Panc1 (cell line): ENCODE measurements at regions not wholly inside any gene's neighbourhood (a gene's known extent, or its start where the extent isn't known, plus 50 kb on each side); places are given as distances from the start of the nearest gene placed in this dataset.

Experiments used
- ATAC-seq: fragments of 200-7000 bp; cut with Tn5 transposase; 2 replicates; pipeline ENCODE4 v1.9.1; 2020; ENCODE audit warnings: mild to moderate bottlenecking, moderate library complexity
- BruUV-seq: library from RNA; stranded (reverse); fragments of 400-500 nt; replicated peaks from 2 replicates; lab custom pipeline; 2021; lab: Mats Ljungman, UMichigan
- CTCF ChIA-PET: fragments of 300-600 bp; sonication (Branson Sonifier 250); formaldehyde crosslinking; loops from one replicate; lab custom pipeline; 2022; ENCODE audit warnings: antibody characterized with exemption; lab: Charles Lee
- POLR2A ChIA-PET: fragments of 300-600 bp; sonication (Branson Sonifier 250); formaldehyde crosslinking; loops from one replicate; lab custom pipeline; 2022; ENCODE audit warnings: antibody characterized with exemption; lab: Charles Lee
- DNase-seq: peaks from one replicate; pipeline ENCODE4 v3.0.0-alpha.2; 2010; ENCODE audit warnings: low read depth, low spot score
- H3K27ac ChIP-seq: 2 replicates; pipeline ENCODE4 v1.5.1; 2011; ENCODE audit warnings: mild to moderate bottlenecking, low read length, inconsistent platforms
- H3K27me3 ChIP-seq: fragments of 200-500 bp; sonication (Bioruptor generic); 2 replicates; pipeline ENCODE4 v1.6.0; 2014; ENCODE audit warnings: low read length, inconsistent platforms; ENCODE audit not compliant: control insufficient read depth, insufficient read depth
- H3K36me3 ChIP-seq: fragments of 200-500 bp; sonication (Bioruptor generic); 2 replicates; pipeline ENCODE4 v1.5.1; 2014; ENCODE audit warnings: inconsistent platforms, mild to moderate bottlenecking, low read length, moderate library complexity; ENCODE audit not compliant: control insufficient read depth, insufficient read depth
- H3K4me1 ChIP-seq: 2 replicates; pipeline ENCODE4 v1.5.1; 2011; ENCODE audit warnings: inconsistent platforms, mild to moderate bottlenecking, low read length, moderate library complexity; ENCODE audit not compliant: control insufficient read depth, insufficient read depth
- H3K4me3 ChIP-seq, 2 experiments: 2 replicates each; pipeline ENCODE4 v1.5.1; 2011 to 2012; ENCODE audit warnings: low read depth in 2 of 2, low read length in 2 of 2, mild to moderate bottlenecking in 2 of 2, inconsistent platforms in 1 of 2, moderate library complexity in 1 of 2
- H3K9me3 ChIP-seq: fragments of 200-500 bp; sonication (Bioruptor generic); 2 replicates; pipeline ENCODE4 v1.5.1; 2014; ENCODE audit warnings: low read depth, mild to moderate bottlenecking, inconsistent platforms, low read length, moderate library complexity; ENCODE audit not compliant: control insufficient read depth, insufficient read depth
- POLR2AphosphoS5 ChIP-seq: IDR thresholded peaks from 2 replicates; pipeline ENCODE4 v1.6.1; 2012; ENCODE audit warnings: mild to moderate bottlenecking, low read depth, low read length, moderate library complexity
- SIN3A ChIP-seq: IDR thresholded peaks from 2 replicates; pipeline ENCODE4 v1.6.1; 2012; ENCODE audit warnings: low read depth, mild to moderate bottlenecking, low read length, moderate library complexity, borderline replicate concordance; ENCODE audit not compliant: insufficient read depth
- TCF7L2 ChIP-seq: IDR thresholded peaks from 2 replicates; pipeline ENCODE4 v1.6.1; 2011; ENCODE audit warnings: mild to moderate bottlenecking, low read depth, low read length, inconsistent platforms
- in situ Hi-C: cut with HindIII; loops from 2 replicates; pipeline ENCODE4 v1.10.0; 2016; ENCODE audit warnings: low sequenced_read_pairs, low pct_unique_long_range_greater_than_20kb
- intact Hi-C: fragments of 100-400 bp; cut with micrococcal nuclease; formaldehyde crosslinking; loops from one replicate; pipeline ENCODE4 v1.10.0; 2022; ENCODE audit not compliant: unreplicated experiment
- TF ChIP-seq, protein P1 (sequence below): fragments of 450-650 bp; IDR thresholded peaks from 2 replicates; pipeline ENCODE4 v1.5.1; 2017; ENCODE audit warnings: mild to moderate bottlenecking
- TF ChIP-seq, protein P2 (sequence below), 2 experiments: IDR thresholded peaks; 2 replicates each; pipeline ENCODE4 v1.6.1; 2011 to 2012; ENCODE audit warnings: low read depth in 2 of 2, control low read depth in 1 of 2, low read length in 1 of 2, mild to moderate bottlenecking in 1 of 2, moderate library complexity in 1 of 2; ENCODE audit not compliant: insufficient read depth in 1 of 2

- intact Hi-C loops, result no loop called here
- Histone ChIP-seq H3K27me3 (no peaks in the 10 kb centered on the region), H3K4me1 (no peaks in the 10 kb centered on the region), H3K9me3 (no peaks in the 10 kb centered on the region), H3K27ac (no peak overlapping the region), H3K36me3 (no peaks in the 10 kb centered on the region), H3K4me3 (no peak overlapping the region)
- ChIA-PET POLR2A (no interaction called here), CTCF (no interaction called here)
- in situ Hi-C loops, result no loop called here
- DNase-seq, result no peak
- BruUV-seq, result no TSS peak
- no peak for TF ChIP-seq POLR2AphosphoS5
- no peak for TF ChIP-seq SIN3A
- TF ChIP-seq, protein P1, sequence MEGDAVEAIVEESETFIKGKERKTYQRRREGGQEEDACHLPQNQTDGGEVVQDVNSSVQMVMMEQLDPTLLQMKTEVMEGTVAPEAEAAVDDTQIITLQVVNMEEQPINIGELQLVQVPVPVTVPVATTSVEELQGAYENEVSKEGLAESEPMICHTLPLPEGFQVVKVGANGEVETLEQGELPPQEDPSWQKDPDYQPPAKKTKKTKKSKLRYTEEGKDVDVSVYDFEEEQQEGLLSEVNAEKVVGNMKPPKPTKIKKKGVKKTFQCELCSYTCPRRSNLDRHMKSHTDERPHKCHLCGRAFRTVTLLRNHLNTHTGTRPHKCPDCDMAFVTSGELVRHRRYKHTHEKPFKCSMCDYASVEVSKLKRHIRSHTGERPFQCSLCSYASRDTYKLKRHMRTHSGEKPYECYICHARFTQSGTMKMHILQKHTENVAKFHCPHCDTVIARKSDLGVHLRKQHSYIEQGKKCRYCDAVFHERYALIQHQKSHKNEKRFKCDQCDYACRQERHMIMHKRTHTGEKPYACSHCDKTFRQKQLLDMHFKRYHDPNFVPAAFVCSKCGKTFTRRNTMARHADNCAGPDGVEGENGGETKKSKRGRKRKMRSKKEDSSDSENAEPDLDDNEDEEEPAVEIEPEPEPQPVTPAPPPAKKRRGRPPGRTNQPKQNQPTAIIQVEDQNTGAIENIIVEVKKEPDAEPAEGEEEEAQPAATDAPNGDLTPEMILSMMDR, result no peak
- no peak for TF ChIP-seq TCF7L2
- TF ChIP-seq, protein P2, sequence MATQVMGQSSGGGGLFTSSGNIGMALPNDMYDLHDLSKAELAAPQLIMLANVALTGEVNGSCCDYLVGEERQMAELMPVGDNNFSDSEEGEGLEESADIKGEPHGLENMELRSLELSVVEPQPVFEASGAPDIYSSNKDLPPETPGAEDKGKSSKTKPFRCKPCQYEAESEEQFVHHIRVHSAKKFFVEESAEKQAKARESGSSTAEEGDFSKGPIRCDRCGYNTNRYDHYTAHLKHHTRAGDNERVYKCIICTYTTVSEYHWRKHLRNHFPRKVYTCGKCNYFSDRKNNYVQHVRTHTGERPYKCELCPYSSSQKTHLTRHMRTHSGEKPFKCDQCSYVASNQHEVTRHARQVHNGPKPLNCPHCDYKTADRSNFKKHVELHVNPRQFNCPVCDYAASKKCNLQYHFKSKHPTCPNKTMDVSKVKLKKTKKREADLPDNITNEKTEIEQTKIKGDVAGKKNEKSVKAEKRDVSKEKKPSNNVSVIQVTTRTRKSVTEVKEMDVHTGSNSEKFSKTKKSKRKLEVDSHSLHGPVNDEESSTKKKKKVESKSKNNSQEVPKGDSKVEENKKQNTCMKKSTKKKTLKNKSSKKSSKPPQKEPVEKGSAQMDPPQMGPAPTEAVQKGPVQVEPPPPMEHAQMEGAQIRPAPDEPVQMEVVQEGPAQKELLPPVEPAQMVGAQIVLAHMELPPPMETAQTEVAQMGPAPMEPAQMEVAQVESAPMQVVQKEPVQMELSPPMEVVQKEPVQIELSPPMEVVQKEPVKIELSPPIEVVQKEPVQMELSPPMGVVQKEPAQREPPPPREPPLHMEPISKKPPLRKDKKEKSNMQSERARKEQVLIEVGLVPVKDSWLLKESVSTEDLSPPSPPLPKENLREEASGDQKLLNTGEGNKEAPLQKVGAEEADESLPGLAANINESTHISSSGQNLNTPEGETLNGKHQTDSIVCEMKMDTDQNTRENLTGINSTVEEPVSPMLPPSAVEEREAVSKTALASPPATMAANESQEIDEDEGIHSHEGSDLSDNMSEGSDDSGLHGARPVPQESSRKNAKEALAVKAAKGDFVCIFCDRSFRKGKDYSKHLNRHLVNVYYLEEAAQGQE (IDR thresholded peaks at IDR 0.05; ENCODE audit: insufficient read depth in 1 of 2, low read depth in 2 of 2, low read length in 1 of 2), result no peak
- no peak for ATAC-seq
These were observed 304.2 kb upstream of the AMIGO2 start for GRCh38 chr12:47383942-47384341.

DNA sequence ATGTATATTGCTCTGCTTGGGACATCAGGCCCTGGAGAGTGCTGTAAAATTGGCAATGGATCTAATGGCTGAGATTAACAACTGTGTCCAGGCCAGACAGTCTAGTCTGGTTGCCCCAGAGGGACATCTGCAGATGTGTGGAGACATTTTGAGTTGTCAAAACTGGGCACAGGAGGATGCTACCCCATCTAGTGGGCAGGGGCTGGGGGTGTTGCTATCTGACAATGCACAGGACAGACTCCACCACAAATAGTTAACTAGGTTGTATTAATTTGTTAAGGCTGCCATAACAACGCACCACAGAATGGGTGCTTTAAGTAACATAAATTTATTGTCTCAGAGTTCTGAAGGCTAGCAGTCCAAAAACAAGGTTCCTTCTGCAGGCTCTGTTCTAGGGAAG lies 302.5 kb upstream of the AMIGO2 start:
- no peak for ATAC-seq
- BruUV-seq, result no TSS peak
- Histone ChIP-seq H3K27ac (no peak overlapping the region), H3K4me3 (no peak overlapping the region), H3K4me1 (no peaks in the 10 kb centered on the region), H3K9me3 (no peaks in the 10 kb centered on the region), H3K36me3 (no peaks in the 10 kb centered on the region), H3K27me3 (no peaks in the 10 kb centered on the region)
- no peak for TF ChIP-seq TCF7L2
- TF ChIP-seq, protein P1, result no peak
- no peak for TF ChIP-seq POLR2AphosphoS5
- TF ChIP-seq, protein P2 (IDR thresholded peaks at IDR 0.05; ENCODE audit: insufficient read depth in 1 of 2, low read depth in 2 of 2, low read length in 1 of 2), result no peak
- no peak for TF ChIP-seq SIN3A
- no peak for DNase-seq
- ChIA-PET CTCF (no interaction called here), POLR2A (no interaction called here)
- intact Hi-C loops (no loop called here), in situ Hi-C loops (no loop called here)
